NB4 (cell line): ENCODE measurements at regions not wholly inside any gene's neighbourhood (a gene's known extent, or its start where the extent isn't known, plus 50 kb on each side); places are given as distances from the start of the nearest gene placed in this dataset.

ENCODE experiments used
- CTCF ChIP-seq: IDR thresholded peaks from one replicate; pipeline ENCODE4 v1.5.1; 2012; ENCODE audit warnings: low read depth, low read length
- MAX ChIP-seq: IDR thresholded peaks from 2 replicates; pipeline ENCODE4 v1.6.1; 2011; ENCODE audit warnings: low read depth, low read length
- MYC ChIP-seq: IDR thresholded peaks from 2 replicates; pipeline ENCODE4 v1.6.1; 2011; ENCODE audit warnings: low read depth, low read length
- POLR2A ChIP-seq: IDR thresholded peaks from 2 replicates; pipeline ENCODE4 v1.6.1; 2011; ENCODE audit warnings: mild to moderate bottlenecking; ENCODE audit not compliant: insufficient read length; ENCODE audit errors: extremely low read depth

- TF ChIP-seq MYC (no peak), POLR2A (no peak), CTCF (no peak), MAX (no peak)
These were observed 727.4 kb upstream of the SLITRK1 start for GRCh38 chr13:84609716-84610115.
